Left colon (tissue), 2 donors: ENCODE measurements at regions not wholly inside any gene's neighbourhood (a gene's known extent, or its start where the extent isn't known, plus 50 kb on each side); places are given as distances from the start of the nearest gene placed in this dataset.
"Not testable (repeated sequence)": the region's sequence is repeated elsewhere in the genome, so short reads cannot be mapped to it uniquely, and the experiment has no call there.

Experiments
- ATAC-seq: fragments of 200-7000 bp; cut with Tn5 transposase; one replicate; pipeline ENCODE4 v1.9.1; 2020; ENCODE audit warnings: mild to moderate bottlenecking, moderate library complexity
- DNase-seq, 2 donors: peaks; one replicate each; pipeline ENCODE4 v3.0.0-alpha.2; 2020
- intact Hi-C, 2 donors: fragments of 100-400 bp; cut with DNase I in 1 of 2; cut with micrococcal nuclease in 1 of 2; formaldehyde crosslinking; loops; one replicate each; pipeline versions ENCODE4 v1.11.2 to v1.14.0; 2022; cut with DNase I, micrococcal nuclease
- donor health status: DM: no; HTN: no; CAD: no.
- donor health status: DM: yes; HTN: yes; CAD: no.

DNA sequence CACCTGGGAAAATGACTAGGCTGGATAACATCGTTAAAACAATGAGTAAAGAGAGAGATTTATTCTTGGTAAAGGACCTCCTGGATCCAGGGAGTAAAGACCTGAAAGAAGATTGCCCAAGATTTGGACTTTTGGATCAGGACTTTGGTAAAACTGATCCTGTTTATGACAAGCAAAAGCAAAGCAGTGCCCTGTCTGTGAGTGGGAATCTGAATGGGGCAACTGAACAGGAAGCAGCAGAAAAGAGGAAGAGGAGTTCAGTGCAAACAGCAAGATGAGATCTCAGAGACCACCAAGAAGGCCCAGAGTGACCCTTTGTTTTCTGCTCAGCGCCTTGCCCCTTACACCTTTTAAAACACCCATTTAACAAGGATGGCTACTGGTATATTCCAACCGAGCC lies 122.0 kb downstream of the VPREB1 start:
- intact Hi-C loops: no loop called here
- ATAC-seq: no peak
- no peak for DNase-seq

DNA sequence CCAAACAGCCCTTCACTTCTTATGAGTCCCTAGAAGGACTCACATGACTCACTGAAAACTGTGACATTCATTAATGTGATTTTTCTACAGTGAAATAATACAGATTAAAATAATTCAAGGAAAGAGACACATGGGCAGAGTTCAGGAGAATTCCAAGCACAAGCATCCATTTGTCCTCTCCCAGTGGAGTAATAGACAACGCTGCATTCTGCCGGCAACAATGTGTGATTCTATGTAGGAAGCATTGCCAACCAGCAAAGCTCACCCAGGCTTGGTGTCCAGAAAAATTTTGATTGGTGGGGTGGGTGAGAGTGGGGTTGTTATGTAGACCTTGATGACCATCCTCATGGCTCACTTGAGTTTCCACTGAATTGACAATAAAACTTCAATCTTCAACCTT lies 123.9 kb downstream of the VPREB1 start:
- ATAC-seq (no peak), DNase-seq (no peak)
- intact Hi-C loops: no loop called here

DNA sequence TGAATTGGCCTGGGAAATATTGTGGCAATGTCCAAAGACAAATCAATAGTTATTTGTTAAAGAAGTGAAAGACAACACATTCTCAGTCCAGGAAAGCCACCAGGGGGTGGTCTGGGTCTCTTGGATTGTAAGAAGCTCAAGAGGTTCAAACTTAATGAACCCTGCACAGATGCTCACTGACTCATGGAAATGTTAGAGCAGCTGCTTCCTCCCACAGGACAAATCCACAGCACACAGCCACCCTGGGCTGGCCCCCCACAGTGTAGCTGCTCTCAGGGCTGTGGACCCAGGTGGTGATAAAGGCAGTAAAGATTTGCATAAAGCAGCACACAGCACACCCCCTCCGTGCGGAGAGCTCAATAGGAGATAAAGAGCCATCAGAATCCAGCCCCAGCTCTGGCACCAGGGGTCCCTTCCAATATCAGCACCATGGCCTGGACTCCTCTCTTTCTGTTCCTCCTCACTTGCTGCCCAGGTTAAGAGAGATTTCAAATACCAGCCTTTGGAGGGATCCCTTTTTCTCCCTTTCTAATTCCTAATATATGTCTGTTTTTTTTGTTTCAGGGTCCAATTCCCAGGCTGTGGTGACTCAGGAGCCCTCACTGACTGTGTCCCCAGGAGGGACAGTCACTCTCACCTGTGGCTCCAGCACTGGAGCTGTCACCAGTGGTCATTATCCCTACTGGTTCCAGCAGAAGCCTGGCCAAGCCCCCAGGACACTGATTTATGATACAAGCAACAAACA lies 124.8 kb downstream of the VPREB1 start:
- ATAC-seq, intact Hi-C loops: not testable (repeated sequence)
- DNase-seq: peak in 1 of 2 donors; percentile 29

DNA sequence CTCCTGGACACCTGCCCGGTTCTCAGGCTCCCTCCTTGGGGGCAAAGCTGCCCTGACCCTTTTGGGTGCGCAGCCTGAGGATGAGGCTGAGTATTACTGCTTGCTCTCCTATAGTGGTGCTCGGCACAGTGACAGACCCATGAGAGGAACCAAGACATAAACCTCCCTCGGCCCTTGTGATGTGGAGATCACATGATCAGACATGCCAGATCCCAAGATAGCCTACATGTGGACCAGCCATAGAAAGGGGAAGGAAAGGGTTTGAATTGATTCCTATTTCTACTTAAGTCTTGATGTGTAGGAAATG lies 125.3 kb downstream of the VPREB1 start:
- intact Hi-C loops: no loop called here

DNA sequence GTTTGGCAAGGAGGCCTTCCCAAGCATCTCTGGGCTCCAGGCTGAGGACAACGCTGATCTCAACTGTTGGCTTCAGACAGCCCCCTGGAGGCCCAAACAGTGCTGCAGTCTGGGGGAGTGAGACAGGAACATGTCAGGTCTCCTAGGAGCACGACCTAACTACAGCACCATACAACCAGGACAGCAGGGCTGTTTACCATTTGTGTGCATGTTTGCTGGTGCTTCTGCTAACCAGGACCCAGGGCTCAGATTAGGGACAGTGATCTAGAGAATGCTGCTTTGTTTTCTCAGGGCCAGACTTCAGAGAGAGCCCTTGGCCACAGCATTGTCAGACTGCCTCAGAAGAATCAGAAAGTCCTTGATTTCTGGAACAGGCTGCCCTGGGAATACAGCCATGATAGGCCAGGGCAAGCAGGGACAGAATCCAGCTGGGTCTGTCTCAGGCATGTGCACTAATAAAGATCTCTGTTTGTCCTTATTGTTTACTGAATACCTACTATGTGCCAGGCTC lies 126.5 kb downstream of the VPREB1 start:
- intact Hi-C loops: no loop called here
- ATAC-seq: no peak
- DNase-seq: no peak

More for the DNA sequence above, 125.3 kb downstream of the VPREB1 start:
- ATAC-seq (no peak), DNase-seq (peak in 1 of 2 donors; percentile 9)

DNA sequence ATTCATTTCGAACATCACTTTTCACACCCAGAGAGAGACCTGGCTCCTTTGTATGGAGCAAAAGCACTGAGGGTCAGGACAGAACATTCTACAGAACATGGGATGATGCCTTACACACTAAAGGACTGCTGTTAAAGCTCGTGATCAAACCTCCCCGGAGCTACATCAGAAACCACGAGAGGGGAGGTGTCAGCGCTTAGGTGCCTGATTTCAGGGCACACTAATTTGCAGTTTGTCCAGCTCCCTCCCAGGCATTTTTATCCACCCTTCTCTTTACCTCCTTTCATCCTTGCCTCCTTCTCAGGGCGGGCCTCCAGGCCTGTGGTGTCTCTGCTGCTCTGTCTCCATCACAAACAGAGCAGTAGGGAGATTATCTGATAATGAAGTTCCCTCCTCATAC lies 127.5 kb downstream of the VPREB1 start:
- ATAC-seq (no peak), DNase-seq (no peak)
- intact Hi-C loops: no loop called here

DNA sequence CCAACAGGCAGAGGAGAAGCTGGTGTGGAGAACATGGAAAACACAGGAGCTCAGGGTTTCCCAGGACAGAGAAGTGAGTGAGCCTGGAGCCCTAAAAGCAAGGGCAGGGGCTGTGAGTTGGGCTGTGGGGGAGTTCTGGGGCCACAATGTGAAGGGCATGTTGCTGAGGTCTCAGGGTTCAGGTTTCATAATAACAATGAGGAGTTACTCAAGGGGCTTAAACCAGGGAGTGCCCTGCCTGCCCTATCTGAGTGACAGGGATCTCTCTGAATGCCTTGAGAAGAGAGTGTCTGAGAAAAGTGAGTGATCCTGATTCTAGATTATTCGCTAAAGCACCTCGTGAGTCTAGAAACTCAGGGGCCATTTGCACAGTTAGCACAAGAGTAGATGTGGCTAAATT lies 129.6 kb downstream of the VPREB1 start:
- no peak for DNase-seq
- ATAC-seq: no peak
- intact Hi-C loops: no loop called here

DNA sequence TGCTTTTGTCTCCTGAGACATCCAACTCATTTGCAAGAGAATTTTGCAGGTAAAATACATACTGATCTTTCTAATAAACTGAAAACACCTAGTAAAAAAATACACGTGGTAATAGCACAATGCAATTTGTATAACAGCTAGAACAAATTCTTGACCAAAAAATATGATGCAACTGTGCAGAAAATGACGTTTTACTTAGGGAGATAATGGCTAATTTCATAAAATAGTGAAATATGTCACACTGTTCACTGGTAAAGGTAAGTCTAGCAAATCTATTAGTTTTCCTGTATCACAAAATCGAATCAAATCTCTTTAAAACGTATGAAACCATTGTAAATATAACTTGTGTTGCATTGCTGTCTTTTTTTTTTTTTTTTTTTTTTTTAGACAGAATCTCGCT lies 130.0 kb downstream of the VPREB1 start:
- DNase-seq (no peak), ATAC-seq (no peak)
- intact Hi-C loops: no loop called here

DNA sequence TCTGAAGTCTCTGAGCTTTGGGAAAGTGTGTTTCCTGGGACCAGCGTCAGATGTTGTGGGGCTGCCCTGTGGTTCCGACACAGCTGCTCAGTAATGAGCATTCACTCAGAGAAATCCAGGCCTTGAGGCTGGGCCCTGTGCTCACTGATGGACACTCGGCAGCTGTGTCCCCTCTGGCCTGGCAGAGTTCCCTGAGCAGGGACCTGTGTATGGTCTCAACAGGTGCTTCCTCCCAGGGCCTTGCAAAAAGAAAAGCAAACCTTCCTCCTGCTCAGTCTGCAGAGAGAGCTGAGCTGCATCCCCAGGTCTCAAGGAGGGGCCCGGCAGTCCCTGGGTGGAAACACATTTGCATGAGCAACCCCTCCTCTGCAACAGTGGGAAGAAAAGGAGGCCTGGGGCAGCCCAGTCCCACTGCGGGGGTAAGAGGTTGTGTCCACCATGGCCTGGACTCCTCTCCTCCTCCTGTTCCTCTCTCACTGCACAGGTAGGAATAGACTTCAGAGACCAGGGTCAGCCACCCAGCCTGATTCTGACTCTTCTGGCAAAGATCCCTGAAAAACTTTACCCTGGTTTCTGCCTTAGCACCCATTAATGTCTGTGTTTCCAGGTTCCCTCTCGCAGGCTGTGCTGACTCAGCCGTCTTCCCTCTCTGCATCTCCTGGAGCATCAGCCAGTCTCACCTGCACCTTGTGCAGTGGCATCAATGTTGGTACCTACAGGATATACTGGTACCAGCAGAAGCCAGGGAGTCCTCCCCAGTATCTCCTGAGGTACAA lies 131.2 kb downstream of the VPREB1 start:
- DNase-seq (no peak), ATAC-seq (no peak)
- intact Hi-C loops: no loop called here

DNA sequence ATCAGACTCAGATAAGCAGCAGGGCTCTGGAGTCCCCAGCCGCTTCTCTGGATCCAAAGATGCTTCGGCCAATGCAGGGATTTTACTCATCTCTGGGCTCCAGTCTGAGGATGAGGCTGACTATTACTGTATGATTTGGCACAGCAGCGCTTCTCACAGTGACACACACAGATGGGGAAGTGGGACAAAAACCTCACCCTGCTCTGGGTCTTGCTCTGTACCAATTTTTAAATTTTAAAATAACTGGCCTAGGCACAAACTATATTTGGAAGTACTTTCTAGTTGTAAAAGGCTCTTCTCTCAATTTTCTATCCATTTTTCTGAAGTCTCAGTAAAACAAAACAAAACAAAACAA lies 131.7 kb downstream of the VPREB1 start:
- ATAC-seq (no peak), DNase-seq (no peak)
- intact Hi-C loops: no loop called here

DNA sequence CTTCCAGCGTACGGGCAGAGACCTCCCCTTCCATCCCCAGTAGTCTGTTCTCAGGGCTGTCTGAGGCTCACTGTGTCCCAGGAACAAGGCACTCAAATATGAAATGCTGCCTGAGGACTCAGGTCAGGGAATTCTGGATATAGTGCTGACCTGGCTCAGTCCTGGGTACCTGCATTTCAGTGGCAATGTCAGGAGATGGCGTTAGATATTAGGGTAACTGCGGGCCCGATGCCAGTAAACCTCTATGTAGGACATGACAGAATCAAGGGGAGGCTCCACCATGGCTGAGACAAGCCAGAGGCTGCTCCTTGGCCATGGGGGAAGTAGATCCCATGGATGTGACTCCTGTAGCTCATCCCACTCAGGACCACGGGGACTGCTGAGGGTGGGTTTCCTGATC lies 131.7 kb downstream of the ZNF280B start:
- intact Hi-C loops, DNase-seq, ATAC-seq: not testable (repeated sequence)

DNA sequence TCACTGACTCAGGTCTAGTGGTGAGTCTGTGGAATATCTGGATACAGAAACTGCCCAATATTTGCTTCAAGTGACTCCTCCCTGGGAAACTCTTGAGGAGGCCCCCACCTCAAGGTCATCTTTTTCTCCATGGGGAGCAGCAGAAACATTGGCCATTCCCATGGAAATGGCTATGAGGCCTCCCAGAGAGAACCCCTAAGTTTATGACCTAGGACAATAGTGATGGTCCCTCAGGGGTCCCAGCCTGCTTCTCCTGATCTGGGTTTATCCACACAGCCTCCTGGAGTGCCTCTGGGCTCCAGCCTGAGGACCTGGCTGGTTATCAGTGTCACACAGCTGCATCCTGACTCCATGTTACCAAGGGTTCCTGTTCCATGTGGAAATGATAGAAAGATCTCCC lies 131.2 kb downstream of the ZNF280B start:
- intact Hi-C loops: no loop called here
- DNase-seq (no peak), ATAC-seq (no peak)

DNA sequence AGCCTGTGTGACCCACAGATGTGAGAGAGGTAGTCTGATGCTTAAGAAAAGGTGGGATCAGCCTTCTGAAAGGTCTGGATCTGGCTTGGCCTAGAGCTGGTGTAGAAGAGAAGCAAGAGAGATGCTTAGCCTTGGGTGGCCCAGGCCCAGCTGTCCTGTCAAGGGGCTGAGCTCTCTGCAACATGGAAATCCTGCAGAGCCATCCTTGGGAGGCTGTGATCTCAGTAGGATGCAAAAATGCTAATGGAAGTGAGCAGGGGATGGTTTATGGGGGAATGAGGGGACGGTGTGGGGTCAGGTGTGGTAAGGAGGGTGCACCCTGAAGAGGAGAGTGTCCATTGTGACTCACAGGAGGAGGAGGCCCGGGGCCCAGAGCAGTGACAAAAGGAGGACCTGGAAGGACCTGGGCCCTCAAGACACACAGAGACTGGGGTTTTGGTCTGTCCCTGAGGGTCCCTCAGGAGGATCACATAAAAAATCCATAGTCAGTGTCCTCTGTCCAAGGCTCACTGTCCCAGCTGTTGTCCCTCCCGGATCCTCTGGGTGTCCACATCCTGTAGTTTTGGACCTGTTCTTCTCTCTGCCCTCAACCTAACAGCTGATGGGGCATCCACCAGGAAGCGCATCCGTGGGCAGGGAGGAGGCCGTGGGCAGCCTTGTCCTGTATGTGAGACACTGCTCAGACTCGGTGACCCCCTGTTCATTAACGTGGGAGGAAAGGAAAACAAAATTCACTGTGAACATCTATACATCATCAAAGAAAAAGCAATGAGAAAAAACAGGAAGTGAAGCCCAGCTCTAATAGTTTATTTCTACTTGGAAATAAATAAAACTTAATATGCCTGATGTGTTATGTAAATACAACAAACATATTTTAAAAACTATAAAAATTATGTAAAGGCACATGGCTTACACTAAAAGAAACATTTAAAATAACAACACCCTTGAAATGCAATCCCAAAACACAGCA lies 129.8 kb downstream of the ZNF280B start:
- DNase-seq: no peak
- ATAC-seq: no peak
- intact Hi-C loops: no loop called here

DNA sequence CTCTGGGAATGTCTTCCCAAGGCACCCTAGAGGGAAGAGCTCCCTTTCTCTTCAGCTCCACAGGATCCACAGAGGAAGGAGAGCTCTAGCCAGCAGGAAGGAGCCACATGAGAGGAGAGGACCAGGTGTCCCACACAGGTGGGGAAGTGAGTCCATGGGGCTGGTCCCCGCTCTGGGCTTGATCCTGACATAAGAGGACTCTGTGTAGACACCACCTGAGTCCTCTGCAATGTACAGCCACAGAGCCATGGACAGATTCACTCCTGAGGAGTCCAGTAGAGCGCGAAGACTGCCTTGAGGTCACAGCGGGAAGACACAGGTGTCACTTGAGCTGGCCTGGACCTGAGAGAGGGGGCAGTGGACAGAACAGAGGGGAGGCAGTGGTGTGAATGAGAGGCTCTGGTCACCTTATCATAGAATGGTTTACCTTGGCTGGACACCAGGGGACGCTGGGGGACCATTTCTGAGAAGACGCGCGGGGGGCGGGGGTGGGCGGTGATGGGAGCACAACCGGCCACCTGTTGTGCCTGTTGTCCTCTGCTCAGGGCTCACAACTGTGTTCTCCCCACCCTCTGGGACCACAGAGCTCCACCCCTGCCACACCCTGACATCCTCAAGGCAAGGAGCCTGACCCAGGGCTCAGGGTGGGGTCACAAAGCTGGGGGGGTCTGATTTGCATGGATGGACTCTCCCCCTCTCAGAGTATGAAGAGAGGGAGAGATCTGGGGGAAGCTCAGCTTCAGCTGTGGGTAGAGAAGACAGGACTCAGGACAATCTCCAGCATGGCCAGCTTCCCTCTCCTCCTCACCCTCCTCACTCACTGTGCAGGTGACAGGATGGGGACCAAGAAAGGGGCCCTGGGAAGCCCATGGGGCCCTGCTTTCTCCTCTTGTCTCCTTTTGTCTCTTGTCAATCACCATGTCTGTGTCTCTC lies 128.2 kb downstream of the ZNF280B start:
- intact Hi-C loops: no loop called here
- DNase-seq: peak in 1 of 2 donors; percentile 50
- ATAC-seq: peak; percentile 17

DNA sequence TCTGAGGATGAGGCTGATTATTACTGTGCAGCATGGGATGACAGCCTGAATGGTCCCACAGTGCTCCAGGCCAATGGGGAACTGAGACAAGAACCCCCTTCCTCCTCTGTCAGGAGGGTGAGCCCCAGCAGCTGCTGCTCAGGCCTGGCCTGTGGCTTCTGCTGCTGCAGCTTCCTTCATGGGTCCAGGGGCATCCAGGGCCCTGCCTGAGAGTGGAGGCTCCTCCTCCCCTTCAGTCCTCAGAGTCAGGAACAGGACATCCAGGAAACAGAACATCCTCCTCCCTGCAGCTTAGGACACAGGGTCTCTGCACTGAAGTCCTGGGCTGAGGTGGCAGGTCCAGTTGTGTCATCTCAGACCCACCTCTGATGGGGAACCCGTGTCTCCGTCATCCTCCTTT lies 127.2 kb downstream of the ZNF280B start:
- ATAC-seq, intact Hi-C loops, DNase-seq: not testable (repeated sequence)

DNA sequence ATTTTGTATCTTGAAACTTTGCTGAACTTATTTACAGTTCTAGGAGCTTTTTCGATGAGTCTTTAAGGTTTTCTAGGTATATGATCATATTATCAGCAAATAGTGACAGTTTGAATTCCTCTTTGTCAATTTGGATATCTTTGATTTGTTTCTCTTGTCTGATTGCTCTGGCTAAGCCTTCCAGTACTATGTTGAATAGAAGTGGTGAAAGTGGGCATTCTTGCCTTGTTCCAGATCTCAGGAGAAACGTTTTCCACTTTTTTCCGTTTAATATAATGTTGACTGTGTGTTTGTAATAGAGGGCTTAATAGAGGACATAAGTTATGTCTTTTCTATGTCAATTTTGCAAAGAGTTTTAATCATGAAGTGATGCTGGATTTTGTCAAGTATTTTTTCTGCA lies 124.3 kb downstream of the ZNF280B start:
- ATAC-seq (no peak), DNase-seq (no peak)
- intact Hi-C loops: no loop called here

DNA sequence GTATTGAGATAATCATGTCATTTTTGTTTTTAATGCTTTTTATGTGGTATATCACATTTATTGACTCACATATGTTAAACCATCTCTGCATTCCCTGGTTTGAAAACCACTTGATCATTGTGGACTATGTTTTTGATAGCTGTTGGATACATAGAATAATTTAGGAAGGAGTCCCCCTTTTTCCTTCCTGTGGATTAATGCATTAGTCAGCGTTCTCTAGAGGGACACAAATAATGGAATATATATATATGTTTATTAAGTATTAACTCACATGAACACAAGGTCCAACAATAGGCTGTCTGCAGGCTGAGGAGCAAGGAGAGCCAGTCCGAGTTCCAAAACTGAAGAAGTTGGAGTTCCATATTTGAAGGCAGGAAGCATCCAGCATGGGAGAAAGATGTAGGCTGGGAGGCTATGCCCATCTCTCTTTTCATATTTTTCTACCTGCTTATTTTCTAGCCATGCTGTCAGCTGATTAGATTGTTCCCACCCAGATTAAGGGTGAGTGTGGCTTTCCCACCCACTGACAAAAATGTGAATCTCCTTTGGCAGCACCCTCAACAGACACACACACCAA lies 123.8 kb downstream of the ZNF280B start:
- intact Hi-C loops: no loop called here

More for the DNA sequence above, 123.8 kb downstream of the ZNF280B start:
- DNase-seq (no peak), ATAC-seq (no peak)
